ENCODE measurements at regions not wholly inside any gene's neighbourhood (a gene's known extent, or its start where the extent isn't known, plus 50 kb on each side); places are given as distances from the start of the nearest gene placed in this dataset.

- TF ChIP-seq, protein P1, sequence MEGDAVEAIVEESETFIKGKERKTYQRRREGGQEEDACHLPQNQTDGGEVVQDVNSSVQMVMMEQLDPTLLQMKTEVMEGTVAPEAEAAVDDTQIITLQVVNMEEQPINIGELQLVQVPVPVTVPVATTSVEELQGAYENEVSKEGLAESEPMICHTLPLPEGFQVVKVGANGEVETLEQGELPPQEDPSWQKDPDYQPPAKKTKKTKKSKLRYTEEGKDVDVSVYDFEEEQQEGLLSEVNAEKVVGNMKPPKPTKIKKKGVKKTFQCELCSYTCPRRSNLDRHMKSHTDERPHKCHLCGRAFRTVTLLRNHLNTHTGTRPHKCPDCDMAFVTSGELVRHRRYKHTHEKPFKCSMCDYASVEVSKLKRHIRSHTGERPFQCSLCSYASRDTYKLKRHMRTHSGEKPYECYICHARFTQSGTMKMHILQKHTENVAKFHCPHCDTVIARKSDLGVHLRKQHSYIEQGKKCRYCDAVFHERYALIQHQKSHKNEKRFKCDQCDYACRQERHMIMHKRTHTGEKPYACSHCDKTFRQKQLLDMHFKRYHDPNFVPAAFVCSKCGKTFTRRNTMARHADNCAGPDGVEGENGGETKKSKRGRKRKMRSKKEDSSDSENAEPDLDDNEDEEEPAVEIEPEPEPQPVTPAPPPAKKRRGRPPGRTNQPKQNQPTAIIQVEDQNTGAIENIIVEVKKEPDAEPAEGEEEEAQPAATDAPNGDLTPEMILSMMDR (IDR thresholded peaks at IDR 0.05): no peak
- TF ChIP-seq REST (IDR thresholded peaks at IDR 0.05; ENCODE audit: insufficient read depth in 1 of 2, low read depth in 2 of 2, low read length in 1 of 2) (no peak), SIN3A (IDR thresholded peaks at IDR 0.05; ENCODE audit: borderline replicate concordance, insufficient read depth, low read depth, low read length) (no peak), TCF7L2 (IDR thresholded peaks at IDR 0.05; ENCODE audit: low read depth, low read length) (no peak), POLR2AphosphoS5 (IDR thresholded peaks at IDR 0.05; ENCODE audit: low read depth, low read length) (no peak)
These were observed 53.3 kb upstream of the SORCS3 start for GRCh38 chr10:104587751-104588150.

All from Panc1 (cell line).